GM20000 (cell line): ENCODE measurements at regions not wholly inside any gene's neighbourhood (a gene's known extent, or its start where the extent isn't known, plus 50 kb on each side); places are given as distances from the start of the nearest gene placed in this dataset.

Source experiments
- DNase-seq: peaks from one replicate; pipeline ENCODE4 v3.0.0; 2012; ENCODE audit warnings: low spot score
- TF ChIP-seq, protein P1 (sequence below): IDR thresholded peaks from 2 replicates; pipeline ENCODE4 v1.5.1; 2012; ENCODE audit warnings: mild to moderate bottlenecking, control low read depth; ENCODE audit errors: extremely low read depth, missing control alignments

DNA sequence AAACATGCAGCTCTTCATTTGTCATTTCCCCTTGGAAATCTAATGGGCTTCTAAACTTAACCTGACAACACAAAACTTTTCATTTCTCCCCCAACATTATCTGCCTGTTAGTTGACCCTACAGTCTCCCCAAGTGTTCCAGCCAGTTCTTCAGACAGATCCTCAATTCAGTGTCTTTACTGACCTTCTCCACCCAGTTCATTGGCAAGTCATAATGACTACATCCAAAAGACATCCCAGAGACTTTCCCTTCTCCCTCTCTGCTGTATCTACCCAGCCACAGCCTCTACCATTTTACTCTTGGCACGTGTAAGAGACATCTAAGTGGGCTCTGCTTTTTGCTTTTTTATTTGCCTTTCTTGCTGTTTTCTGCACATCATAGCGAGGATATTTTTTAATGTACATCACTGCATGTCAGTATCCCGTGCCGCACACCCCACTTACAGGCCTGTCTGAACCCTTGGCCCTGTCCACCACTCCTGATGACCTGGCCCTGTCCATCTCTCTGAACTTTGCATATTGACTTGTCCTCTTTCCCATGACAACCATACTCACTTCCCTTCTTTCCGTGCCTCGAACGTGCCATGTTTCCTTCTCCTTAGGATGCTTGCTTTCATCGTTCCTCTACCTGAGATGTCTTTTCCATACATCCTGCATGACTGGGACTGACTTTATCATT, 391.9 kb downstream of the IRS2 start:
- TF ChIP-seq, protein P1, sequence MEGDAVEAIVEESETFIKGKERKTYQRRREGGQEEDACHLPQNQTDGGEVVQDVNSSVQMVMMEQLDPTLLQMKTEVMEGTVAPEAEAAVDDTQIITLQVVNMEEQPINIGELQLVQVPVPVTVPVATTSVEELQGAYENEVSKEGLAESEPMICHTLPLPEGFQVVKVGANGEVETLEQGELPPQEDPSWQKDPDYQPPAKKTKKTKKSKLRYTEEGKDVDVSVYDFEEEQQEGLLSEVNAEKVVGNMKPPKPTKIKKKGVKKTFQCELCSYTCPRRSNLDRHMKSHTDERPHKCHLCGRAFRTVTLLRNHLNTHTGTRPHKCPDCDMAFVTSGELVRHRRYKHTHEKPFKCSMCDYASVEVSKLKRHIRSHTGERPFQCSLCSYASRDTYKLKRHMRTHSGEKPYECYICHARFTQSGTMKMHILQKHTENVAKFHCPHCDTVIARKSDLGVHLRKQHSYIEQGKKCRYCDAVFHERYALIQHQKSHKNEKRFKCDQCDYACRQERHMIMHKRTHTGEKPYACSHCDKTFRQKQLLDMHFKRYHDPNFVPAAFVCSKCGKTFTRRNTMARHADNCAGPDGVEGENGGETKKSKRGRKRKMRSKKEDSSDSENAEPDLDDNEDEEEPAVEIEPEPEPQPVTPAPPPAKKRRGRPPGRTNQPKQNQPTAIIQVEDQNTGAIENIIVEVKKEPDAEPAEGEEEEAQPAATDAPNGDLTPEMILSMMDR: no peak
- no peak for DNase-seq

DNA sequence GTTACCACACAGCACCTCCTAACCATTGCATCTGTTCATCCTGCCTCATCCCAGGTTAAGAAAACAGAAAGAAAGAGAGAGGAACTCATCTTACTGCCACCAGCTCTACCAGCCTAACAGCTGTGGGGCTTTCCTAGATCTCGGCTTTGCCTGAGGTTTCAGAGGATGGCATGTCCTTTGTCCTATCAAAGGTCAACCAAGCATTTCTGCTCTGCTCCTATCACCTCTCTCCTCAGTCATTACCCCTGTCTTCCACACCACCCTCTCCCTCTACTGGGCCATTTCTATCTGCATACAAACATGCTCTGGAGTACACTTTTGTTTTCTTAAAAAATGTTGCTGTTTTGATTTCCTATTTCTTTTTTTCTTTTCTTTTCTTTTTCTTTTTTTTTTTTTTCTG, 393.3 kb downstream of the IRS2 start:
- no peak for DNase-seq
- TF ChIP-seq, protein P1: no peak

GRCh38 chr13:109390391-109390790, 396.0 kb downstream of the IRS2 start:
- no peak for DNase-seq
- TF ChIP-seq, protein P1: no peak

- DNase-seq: no peak
Measured at GRCh38 chr13:109389892-109390345, 396.5 kb downstream of the IRS2 start.

DNA sequence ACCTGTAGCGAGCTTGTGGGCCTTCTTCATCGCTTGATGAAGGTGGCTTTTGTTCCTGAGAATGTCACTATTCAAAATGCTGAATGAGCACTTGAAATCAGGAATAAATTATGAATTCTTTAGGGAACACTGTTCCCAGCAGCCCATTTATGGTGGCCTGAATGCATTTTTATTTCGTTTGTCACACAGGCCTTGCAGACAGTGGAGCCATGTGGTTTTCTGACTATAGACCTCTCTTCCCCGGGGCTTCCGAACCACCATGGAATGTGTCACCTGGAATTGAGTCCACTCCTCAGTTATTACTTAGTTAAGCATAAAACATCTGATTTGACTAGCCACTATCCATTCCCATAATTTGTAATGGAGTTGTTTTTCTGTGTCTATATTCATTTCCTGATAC, 396.9 kb downstream of the IRS2 start:
- no peak for DNase-seq
- TF ChIP-seq, protein P1: no peak

More at GRCh38 chr13:109389892-109390345, 396.5 kb downstream of the IRS2 start:
- TF ChIP-seq, protein P1: no peak

DNA sequence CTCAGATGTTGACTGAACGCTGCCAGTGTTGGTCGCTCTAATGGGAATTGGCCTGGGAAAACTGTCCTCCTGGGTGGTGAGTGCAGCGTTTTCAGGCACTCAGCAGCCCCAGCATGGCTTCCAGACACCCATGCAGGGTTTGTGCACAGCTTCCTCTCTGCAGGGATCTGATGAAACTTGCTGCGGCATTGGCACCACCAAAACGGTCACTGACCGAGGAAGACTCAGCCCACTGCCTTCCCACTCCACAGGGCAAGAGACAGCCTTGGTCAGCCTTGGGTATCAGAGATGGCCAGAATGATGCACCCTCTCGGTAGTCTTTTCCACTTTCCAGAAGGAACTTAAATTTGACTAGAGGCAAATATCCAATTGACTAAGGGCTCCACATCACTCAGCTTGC, 398.9 kb downstream of the IRS2 start:
- TF ChIP-seq, protein P1: no peak
- no peak for DNase-seq

GRCh38 chr13:109385242-109385560, 401.2 kb downstream of the IRS2 start:
- TF ChIP-seq, protein P1: no peak
- no peak for DNase-seq
